ENCODE measurements at regions not wholly inside any gene's neighbourhood (a gene's known extent, or its start where the extent isn't known, plus 50 kb on each side); places are given as distances from the start of the nearest gene placed in this dataset.
"Not testable (repeated sequence)": the region's sequence is repeated elsewhere in the genome, so short reads cannot be mapped to it uniquely, and the experiment has no call there.

GRCh38 chr14:105628126-105628525 lies 101.7 kb downstream of the TMEM121 start:
- not testable (repeated sequence) for TF ChIP-seq CHD1 (IDR thresholded peaks at IDR 0.05; ENCODE audit: low read depth, low read length); CREB1 (IDR thresholded peaks at IDR 0.05); TCF12 (IDR thresholded peaks at IDR 0.05; ENCODE audit: low read depth, low read length); SUZ12 (IDR thresholded peaks at IDR 0.05; ENCODE audit: low read length); SP1 (IDR thresholded peaks at IDR 0.05; ENCODE audit: low read depth, low read length); CHD7 (IDR thresholded peaks at IDR 0.05; ENCODE audit: insufficient replicate concordance, low read length)

Measured in H1 (cell line).